ENCODE measurements at regions not wholly inside any gene's neighbourhood (a gene's known extent, or its start where the extent isn't known, plus 50 kb on each side); places are given as distances from the start of the nearest gene placed in this dataset.

- DNase-seq: no peak
- Mint-ChIP-seq H3K27me3 (ENCODE audit: unreplicated experiment) (peaks cover 3% of the 10 kb centered on the region), H3K36me3 (ENCODE audit: unreplicated experiment) (no peaks in the 10 kb centered on the region), H3K27ac (ENCODE audit: unreplicated experiment) (no peak overlapping the region), H3K4me1 (ENCODE audit: low read depth, unreplicated experiment) (peaks cover 13% of the 10 kb centered on the region), H3K4me3 (ENCODE audit: unreplicated experiment) (no peak overlapping the region), H3K9me3 (ENCODE audit: unreplicated experiment) (peaks cover 7% of the 10 kb centered on the region)
- TF ChIP-seq CTCF (IDR thresholded peaks at IDR 0.05; ENCODE audit: partially characterized antibody, unreplicated experiment): no peak
Observed at GRCh38 chr2:139155991-139156390, 375.8 kb upstream of the NXPH2 start.

GRCh38 chr2:139142252-139142880 is 362.2 kb upstream of the NXPH2 start:
- Mint-ChIP-seq H3K4me3 (ENCODE audit: unreplicated experiment) (no peak overlapping the region), H3K27ac (ENCODE audit: unreplicated experiment) (peak overlapping the region; percentile 60), H3K4me1 (ENCODE audit: low read depth, unreplicated experiment) (peaks cover 22% of the 10 kb centered on the region), H3K9me3 (ENCODE audit: unreplicated experiment) (peaks cover 2% of the 10 kb centered on the region), H3K27me3 (ENCODE audit: unreplicated experiment) (no peaks in the 10 kb centered on the region), H3K36me3 (ENCODE audit: unreplicated experiment) (no peaks in the 10 kb centered on the region)
- DNase-seq: no peak
- no peak for TF ChIP-seq CTCF (IDR thresholded peaks at IDR 0.05; ENCODE audit: partially characterized antibody, unreplicated experiment)

- Mint-ChIP-seq H3K27ac (ENCODE audit: unreplicated experiment) (no peak overlapping the region), H3K9me3 (ENCODE audit: unreplicated experiment) (no peaks in the 10 kb centered on the region), H3K4me1 (ENCODE audit: low read depth, unreplicated experiment) (no peaks in the 10 kb centered on the region), H3K4me3 (ENCODE audit: unreplicated experiment) (no peak overlapping the region), H3K27me3 (ENCODE audit: unreplicated experiment) (no peaks in the 10 kb centered on the region), H3K36me3 (ENCODE audit: unreplicated experiment) (no peaks in the 10 kb centered on the region)
- TF ChIP-seq CTCF (IDR thresholded peaks at IDR 0.05; ENCODE audit: partially characterized antibody, unreplicated experiment): no peak
- DNase-seq: no peak
Observed at GRCh38 chr2:139124271-139124670, 344.1 kb upstream of the NXPH2 start.

GRCh38 chr2:139123795-139124194 is 343.6 kb upstream of the NXPH2 start:
- DNase-seq: no peak
- H3K4me3 Mint-ChIP-seq (ENCODE audit: unreplicated experiment): no peak overlapping the region
- H3K27ac Mint-ChIP-seq (ENCODE audit: unreplicated experiment): no peak overlapping the region

More at GRCh38 chr2:139123795-139124194, 343.6 kb upstream of the NXPH2 start:
- Mint-ChIP-seq H3K27me3 (ENCODE audit: unreplicated experiment) (no peaks in the 10 kb centered on the region), H3K36me3 (ENCODE audit: unreplicated experiment) (no peaks in the 10 kb centered on the region), H3K4me1 (ENCODE audit: low read depth, unreplicated experiment) (no peaks in the 10 kb centered on the region), H3K9me3 (ENCODE audit: unreplicated experiment) (no peaks in the 10 kb centered on the region)
- TF ChIP-seq CTCF (IDR thresholded peaks at IDR 0.05; ENCODE audit: partially characterized antibody, unreplicated experiment): no peak

Data from glutamatergic neuron (in vitro differentiated cells).